MM.1S (cell line): ENCODE measurements at regions not wholly inside any gene's neighbourhood (a gene's known extent, or its start where the extent isn't known, plus 50 kb on each side); places are given as distances from the start of the nearest gene placed in this dataset.

Experiments
- DNase-seq: peaks from one replicate; pipeline ENCODE4 v3.0.0-alpha.2; 2015
- H2AFZ ChIP-seq: fragments of 300-600 bp; sonication (generic); 2 replicates; pipeline ENCODE4 v1.6.0; 2016; ENCODE audit warnings: antibody characterized with exemption, low read length
- H3F3A ChIP-seq: fragments of 300-600 bp; sonication (generic); 2 replicates; pipeline ENCODE4 v1.6.1; 2016; ENCODE audit warnings: mild to moderate bottlenecking, antibody characterized with exemption, low read length, moderate library complexity, mixed read lengths; ENCODE audit not compliant: insufficient read depth
- H3K27ac ChIP-seq: fragments of 300-600 bp; sonication (generic); 2 replicates; pipeline ENCODE4 v1.5.1; 2016; ENCODE audit warnings: mild to moderate bottlenecking, low read length
- H3K27me3 ChIP-seq: fragments of 300-600 bp; sonication (generic); replicated peaks from 2 replicates; pipeline ENCODE4 v1.6.0; 2016; ENCODE audit warnings: low read length; ENCODE audit not compliant: insufficient read depth
- H3K36me3 ChIP-seq: fragments of 300-600 bp; sonication (generic); replicated peaks from 2 replicates; pipeline ENCODE4 v1.6.1; 2016; ENCODE audit warnings: mild to moderate bottlenecking, low read length, mixed read lengths; ENCODE audit not compliant: insufficient read depth
- H3K4me1 ChIP-seq: fragments of 300-600 bp; sonication (generic); 2 replicates; pipeline ENCODE4 v1.6.1; 2016; ENCODE audit warnings: low read length, mixed read lengths
- H3K4me2 ChIP-seq: fragments of 300-600 bp; sonication (generic); 2 replicates; pipeline ENCODE4 v1.6.0; 2016; ENCODE audit warnings: low read depth, low read length
- H3K4me3 ChIP-seq: fragments of 300-600 bp; sonication (generic); 2 replicates; pipeline ENCODE4 v1.5.1; 2016; ENCODE audit warnings: low read length, mixed read lengths
- H3K79me2 ChIP-seq: fragments of 300-600 bp; sonication (generic); 2 replicates; pipeline ENCODE4 v1.6.1; 2016; ENCODE audit warnings: mixed run types, low read length, mixed read lengths
- H3K9ac ChIP-seq: fragments of 300-600 bp; sonication (generic); 2 replicates; pipeline ENCODE4 v1.6.1; 2016; ENCODE audit warnings: low read length, mixed read lengths
- H3K9me2 ChIP-seq: fragments of 300-600 bp; sonication (generic); replicated peaks from 2 replicates; pipeline ENCODE4 v1.6.1; 2016; ENCODE audit warnings: mild to moderate bottlenecking, low read length, mixed read lengths; ENCODE audit not compliant: insufficient read depth
- H3K9me3 ChIP-seq: fragments of 300-600 bp; sonication (generic); replicated peaks from 2 replicates; pipeline ENCODE4 v1.6.1; 2016; ENCODE audit warnings: mild to moderate bottlenecking, low read length, mixed read lengths; ENCODE audit not compliant: insufficient read depth
- H4K20me1 ChIP-seq: fragments of 300-600 bp; sonication (generic); 2 replicates; pipeline ENCODE4 v1.6.1; 2016; ENCODE audit warnings: mild to moderate bottlenecking, low read length, moderate library complexity, mixed read lengths; ENCODE audit not compliant: insufficient read depth
- CTCF ChIP-seq: fragments of 300-600 bp; sonication (generic); IDR thresholded peaks from 2 replicates; pipeline ENCODE4 v1.5.1; 2016; ENCODE audit warnings: antibody characterized with exemption, low read length, mixed read lengths
- EZH2 ChIP-seq: fragments of 300-600 bp; sonication (generic); optimal IDR thresholded peaks from 2 replicates; pipeline ENCODE3; 2017; ENCODE audit warnings: low read depth, mild to moderate bottlenecking, antibody characterized with exemption, low read length, mixed read lengths
- EZH2phosphoT487 ChIP-seq: fragments of 300-600 bp; sonication (generic); IDR thresholded peaks from 2 replicates; pipeline ENCODE4 v1.6.1; 2018; ENCODE audit warnings: antibody characterized with exemption, low read length

DNA sequence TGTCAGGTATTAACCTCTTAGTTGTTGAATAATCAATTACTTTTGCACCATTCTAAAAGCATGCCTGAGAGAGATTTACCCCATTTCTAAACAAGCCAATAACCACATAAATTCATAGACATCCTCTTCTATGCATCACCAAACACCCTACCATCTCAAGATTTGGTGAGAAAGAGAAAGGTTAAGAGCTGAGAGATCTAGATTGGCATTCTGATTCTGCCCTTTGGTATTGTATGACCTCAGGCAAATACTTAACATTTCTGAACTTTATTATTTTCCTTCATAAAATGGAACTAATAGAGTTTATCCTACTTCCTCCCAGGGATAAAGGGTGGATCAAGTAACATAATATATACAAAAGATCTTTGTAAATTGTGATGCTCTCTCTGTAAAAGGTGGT lies 146.5 kb upstream of the MME start:
- no peak overlapping the region for H3K9ac ChIP-seq
- H3K9me2 ChIP-seq = no peaks in the 10 kb centered on the region
- H3K27ac ChIP-seq = no peak overlapping the region
- H3K4me2 ChIP-seq = no peak overlapping the region
- H3K9me3 ChIP-seq = no peaks in the 10 kb centered on the region
- DNase-seq = no peak
- H3K27me3 ChIP-seq = no peaks in the 10 kb centered on the region
- H3F3A ChIP-seq = no peaks in the 10 kb centered on the region
- no peak overlapping the region for H2AFZ ChIP-seq
- TF ChIP-seq EZH2phosphoT487 (no peak), EZH2 (no peak), CTCF (no peak)
- H3K36me3 ChIP-seq = no peaks in the 10 kb centered on the region
- no peaks in the 10 kb centered on the region for H3K79me2 ChIP-seq
- no peak overlapping the region for H3K4me3 ChIP-seq
- no peaks in the 10 kb centered on the region for H4K20me1 ChIP-seq
- no peaks in the 10 kb centered on the region for H3K4me1 ChIP-seq

- Histone ChIP-seq H3K4me2 (no peak overlapping the region), H3K4me3 (no peak overlapping the region), H3F3A (no peaks in the 10 kb centered on the region), H3K9ac (no peak overlapping the region), H3K9me3 (no peaks in the 10 kb centered on the region), H3K27me3 (no peaks in the 10 kb centered on the region), H2AFZ (no peak overlapping the region), H3K36me3 (no peaks in the 10 kb centered on the region), H3K27ac (no peak overlapping the region), H3K4me1 (no peaks in the 10 kb centered on the region), H3K79me2 (no peaks in the 10 kb centered on the region), H3K9me2 (no peaks in the 10 kb centered on the region), H4K20me1 (no peaks in the 10 kb centered on the region)
- DNase-seq = no peak
- TF ChIP-seq EZH2 (no peak), CTCF (no peak), EZH2phosphoT487 (no peak)
These were observed 147.5 kb upstream of the MME start for GRCh38 chr3:154932633-154933032.

GRCh38 chr3:154931484-154931883 lies 148.6 kb upstream of the MME start:
- no peak for DNase-seq

More at GRCh38 chr3:154931484-154931883, 148.6 kb upstream of the MME start:
- H3K27me3 ChIP-seq = no peaks in the 10 kb centered on the region
- H3K9me3 ChIP-seq = no peaks in the 10 kb centered on the region
- no peak overlapping the region for H3K4me3 ChIP-seq
- H3K9me2 ChIP-seq = no peaks in the 10 kb centered on the region
- H3K36me3 ChIP-seq = no peaks in the 10 kb centered on the region
- no peak overlapping the region for H3K4me2 ChIP-seq
- H4K20me1 ChIP-seq = no peaks in the 10 kb centered on the region
- no peaks in the 10 kb centered on the region for H3K79me2 ChIP-seq
- no peak overlapping the region for H3K27ac ChIP-seq
- no peak overlapping the region for H3K9ac ChIP-seq
- TF ChIP-seq EZH2phosphoT487 (no peak), CTCF (no peak), EZH2 (no peak)
- no peaks in the 10 kb centered on the region for H3F3A ChIP-seq
- no peak overlapping the region for H2AFZ ChIP-seq
- no peaks in the 10 kb centered on the region for H3K4me1 ChIP-seq
